ENCODE measurements at regions not wholly inside any gene's neighbourhood (a gene's known extent, or its start where the extent isn't known, plus 50 kb on each side); places are given as distances from the start of the nearest gene placed in this dataset.

DNA sequence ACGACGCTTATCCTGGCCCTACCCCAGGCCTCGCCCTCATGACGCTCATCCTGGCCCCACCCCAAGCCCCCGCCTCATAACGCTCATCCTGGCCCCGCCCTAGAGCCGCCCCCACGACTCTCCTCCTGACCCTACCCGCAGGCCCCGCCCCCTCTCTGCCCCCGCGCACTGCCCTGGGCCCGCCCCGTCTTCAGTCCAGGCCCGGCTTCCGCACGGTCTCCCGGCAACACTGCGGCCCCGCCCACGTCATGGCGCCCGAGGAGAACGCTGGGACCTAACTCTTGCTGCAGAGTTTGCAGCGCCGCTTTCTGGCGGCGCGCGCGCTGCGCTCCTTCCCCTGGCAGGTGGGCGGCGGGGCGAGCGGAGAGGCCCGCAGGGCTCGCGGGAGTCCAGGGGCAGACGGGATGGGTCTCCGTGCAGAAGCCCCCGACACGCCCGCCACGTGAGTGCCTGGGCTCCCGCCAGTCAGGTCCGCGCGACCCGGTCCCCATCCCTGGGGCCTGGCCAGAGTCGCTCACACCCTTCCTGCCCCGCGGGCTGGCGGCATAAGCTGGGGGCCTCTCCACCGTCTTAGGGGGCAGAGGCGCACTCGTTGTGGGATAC is 52.5 kb upstream of the ROPN1B start (continued):
- TF ChIP-seq POU5F1 (IDR thresholded peaks at IDR 0.05; ENCODE audit: borderline replicate concordance, low read depth, low read length, partially characterized antibody) (no peak), VEZF1 (CRISPR knock-in tag; IDR thresholded peaks at IDR 0.05) (peak; percentile 77), E2F5 (CRISPR knock-in tag; IDR thresholded peaks at IDR 0.05) (no peak), MXI1 (IDR thresholded peaks at IDR 0.05; ENCODE audit: low read depth, low read length) (0 out of 2 replicates have a peak, but pooled peaks have one; percentile 24), GABPA (tag; conservative IDR thresholded peaks at IDR 0.05; ENCODE audit: low read depth) (peak; percentile 51), SRSF1 (IDR thresholded peaks at IDR 0.05; ENCODE audit: low read depth, low read length) (no peak), MYC (IDR thresholded peaks at IDR 0.05; ENCODE audit: low read depth, low read length) (peak; percentile 60), MYC (CRISPR knock-in tag; IDR thresholded peaks at IDR 0.05; ENCODE audit: borderline replicate concordance, low read depth) (no peak), EZH2 (IDR thresholded peaks at IDR 0.05; ENCODE audit: borderline replicate concordance, low read depth, low read length) (no peak), ATF1 (CRISPR knock-in tag; IDR thresholded peaks at IDR 0.05) (0 out of 2 replicates have a peak, but pooled peaks have one; percentile 20), ATF1 (tag; IDR thresholded peaks at IDR 0.05) (no peak), ZFX (CRISPR knock-in tag; IDR thresholded peaks at IDR 0.05) (peak; percentile 70), ZBTB26 (CRISPR knock-in tag; IDR thresholded peaks at IDR 0.05) (no peak), EGR1 (conservative IDR thresholded peaks at IDR 0.05) (peak; percentile 37), TBP (optimal IDR thresholded peaks at IDR 0.05; ENCODE audit: low read depth, low read length) (peak; percentile 19), PHF8 (IDR thresholded peaks at IDR 0.05; ENCODE audit: borderline replicate concordance, low read length) (peak; percentile 65; the same call in 1 of the 2 replicates), POLR2G (IDR thresholded peaks at IDR 0.05; ENCODE audit: low read depth, low read length) (peak; percentile 85)
- TF ChIP-seq, protein P1, sequence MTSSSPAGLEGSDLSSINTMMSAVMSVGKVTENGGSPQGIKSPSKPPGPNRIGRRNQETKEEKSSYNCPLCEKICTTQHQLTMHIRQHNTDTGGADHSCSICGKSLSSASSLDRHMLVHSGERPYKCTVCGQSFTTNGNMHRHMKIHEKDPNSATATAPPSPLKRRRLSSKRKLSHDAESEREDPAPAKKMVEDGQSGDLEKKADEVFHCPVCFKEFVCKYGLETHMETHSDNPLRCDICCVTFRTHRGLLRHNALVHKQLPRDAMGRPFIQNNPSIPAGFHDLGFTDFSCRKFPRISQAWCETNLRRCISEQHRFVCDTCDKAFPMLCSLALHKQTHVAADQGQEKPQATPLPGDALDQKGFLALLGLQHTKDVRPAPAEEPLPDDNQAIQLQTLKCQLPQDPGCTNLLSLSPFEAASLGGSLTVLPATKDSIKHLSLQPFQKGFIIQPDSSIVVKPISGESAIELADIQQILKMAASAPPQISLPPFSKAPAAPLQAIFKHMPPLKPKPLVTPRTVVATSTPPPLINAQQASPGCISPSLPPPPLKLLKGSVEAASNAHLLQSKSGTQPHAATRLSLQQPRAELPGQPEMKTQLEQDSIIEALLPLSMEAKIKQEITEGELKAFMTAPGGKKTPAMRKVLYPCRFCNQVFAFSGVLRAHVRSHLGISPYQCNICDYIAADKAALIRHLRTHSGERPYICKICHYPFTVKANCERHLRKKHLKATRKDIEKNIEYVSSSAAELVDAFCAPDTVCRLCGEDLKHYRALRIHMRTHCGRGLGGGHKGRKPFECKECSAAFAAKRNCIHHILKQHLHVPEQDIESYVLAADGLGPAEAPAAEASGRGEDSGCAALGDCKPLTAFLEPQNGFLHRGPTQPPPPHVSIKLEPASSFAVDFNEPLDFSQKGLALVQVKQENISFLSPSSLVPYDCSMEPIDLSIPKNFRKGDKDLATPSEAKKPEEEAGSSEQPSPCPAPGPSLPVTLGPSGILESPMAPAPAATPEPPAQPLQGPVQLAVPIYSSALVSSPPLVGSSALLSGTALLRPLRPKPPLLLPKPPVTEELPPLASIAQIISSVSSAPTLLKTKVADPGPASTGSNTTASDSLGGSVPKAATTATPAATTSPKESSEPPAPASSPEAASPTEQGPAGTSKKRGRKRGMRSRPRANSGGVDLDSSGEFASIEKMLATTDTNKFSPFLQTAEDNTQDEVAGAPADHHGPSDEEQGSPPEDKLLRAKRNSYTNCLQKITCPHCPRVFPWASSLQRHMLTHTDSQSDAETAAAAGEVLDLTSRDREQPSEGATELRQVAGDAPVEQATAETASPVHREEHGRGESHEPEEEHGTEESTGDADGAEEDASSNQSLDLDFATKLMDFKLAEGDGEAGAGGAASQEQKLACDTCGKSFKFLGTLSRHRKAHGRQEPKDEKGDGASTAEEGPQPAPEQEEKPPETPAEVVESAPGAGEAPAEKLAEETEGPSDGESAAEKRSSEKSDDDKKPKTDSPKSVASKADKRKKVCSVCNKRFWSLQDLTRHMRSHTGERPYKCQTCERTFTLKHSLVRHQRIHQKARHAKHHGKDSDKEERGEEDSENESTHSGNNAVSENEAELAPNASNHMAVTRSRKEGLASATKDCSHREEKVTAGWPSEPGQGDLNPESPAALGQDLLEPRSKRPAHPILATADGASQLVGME (CRISPR knock-in tag; IDR thresholded peaks at IDR 0.05) = peak; percentile 31; the same call in 1 of the 2 replicates
- TF ChIP-seq, protein P2, sequence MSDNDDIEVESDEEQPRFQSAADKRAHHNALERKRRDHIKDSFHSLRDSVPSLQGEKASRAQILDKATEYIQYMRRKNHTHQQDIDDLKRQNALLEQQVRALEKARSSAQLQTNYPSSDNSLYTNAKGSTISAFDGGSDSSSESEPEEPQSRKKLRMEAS (CRISPR knock-in tag; IDR thresholded peaks at IDR 0.05) = peak; percentile 87

Measured in K562 (cell line).